CD4-positive, CD25-positive, alpha-beta regulatory T cell (primary cell): ENCODE measurements at regions not wholly inside any gene's neighbourhood (a gene's known extent, or its start where the extent isn't known, plus 50 kb on each side); places are given as distances from the start of the nearest gene placed in this dataset.

Source experiments
- ATAC-seq, 2 donors: fragments of 150-1000 bp; cut with Tn5 transposase; one replicate each; pipeline ENCODE4 v1.10.0; 2021; ENCODE audit warnings: low read depth in 2 of 2, moderate number of reproducible peaks in 2 of 2, moderate library complexity in 1 of 2
- DNase-seq, 3 donors: peaks; one replicate each; pipeline versions ENCODE4 v3.0.0 to v3.0.0-alpha.2; 2012 to 2022; ENCODE audit warnings: mixed read lengths in 1 of 3
- H3K27ac ChIP-seq: one replicate; pipeline ENCODE4 v1.7.0; 2013; ENCODE audit warnings: mild to moderate bottlenecking, low read length; ENCODE audit not compliant: insufficient read depth, poor library complexity, severe bottlenecking
- H3K27me3 ChIP-seq: one replicate; pipeline ENCODE4 v1.7.0; 2013; ENCODE audit warnings: low read length; ENCODE audit not compliant: control insufficient read depth, insufficient read depth
- H3K36me3 ChIP-seq: one replicate; pipeline ENCODE4 v1.7.0; 2013; ENCODE audit warnings: mild to moderate bottlenecking, low read length, moderate library complexity; ENCODE audit not compliant: control insufficient read depth, insufficient read depth
- H3K4me1 ChIP-seq: 2 replicates; pipeline ENCODE4 v1.7.0; 2013; ENCODE audit warnings: mild to moderate bottlenecking, low read length; ENCODE audit not compliant: insufficient read depth, control insufficient read depth, poor library complexity, severe bottlenecking
- H3K4me3 ChIP-seq: one replicate; pipeline ENCODE4 v1.7.0; 2013; ENCODE audit warnings: low read depth, mild to moderate bottlenecking, low read length, moderate library complexity
- H3K9me3 ChIP-seq, 2 experiments: 1 replicate in 1 of 2; 2 replicates in 1 of 2; pipeline ENCODE4 v1.7.0; 2013; ENCODE audit warnings: low read length in 2 of 2, mild to moderate bottlenecking in 1 of 2, moderate library complexity in 1 of 2; ENCODE audit not compliant: control insufficient read depth in 2 of 2
- H3K27ac Mint-ChIP-seq, 3 donors: one replicate each; pipeline ENCODE4 v1.8.0; 2020 to 2022; ENCODE audit warnings: mild to moderate bottlenecking in 3 of 3, mixed read lengths in 3 of 3, moderate library complexity in 2 of 3
- H3K27me3 Mint-ChIP-seq: one replicate; pipeline ENCODE4 v1.8.0; 2022; ENCODE audit warnings: mild to moderate bottlenecking, mixed read lengths
- H3K36me3 Mint-ChIP-seq: one replicate; pipeline ENCODE4 v1.8.0; 2020; ENCODE audit warnings: mixed read lengths
- H3K4me1 Mint-ChIP-seq, 4 donors: one replicate each; pipeline ENCODE4 v1.8.0; 2020 to 2022; ENCODE audit warnings: mixed read lengths in 4 of 4, mild to moderate bottlenecking in 1 of 4
- H3K4me3 Mint-ChIP-seq, 4 donors: one replicate each; pipeline ENCODE4 v1.8.0; 2020 to 2022; ENCODE audit warnings: mild to moderate bottlenecking in 4 of 4, mixed read lengths in 4 of 4, moderate library complexity in 3 of 4
- H3K9me3 Mint-ChIP-seq, 7 donors: one replicate each; pipeline ENCODE4 v1.8.0; 2020 to 2022; ENCODE audit warnings: mixed read lengths in 7 of 7, mild to moderate bottlenecking in 3 of 7, moderate library complexity in 2 of 7

DNA sequence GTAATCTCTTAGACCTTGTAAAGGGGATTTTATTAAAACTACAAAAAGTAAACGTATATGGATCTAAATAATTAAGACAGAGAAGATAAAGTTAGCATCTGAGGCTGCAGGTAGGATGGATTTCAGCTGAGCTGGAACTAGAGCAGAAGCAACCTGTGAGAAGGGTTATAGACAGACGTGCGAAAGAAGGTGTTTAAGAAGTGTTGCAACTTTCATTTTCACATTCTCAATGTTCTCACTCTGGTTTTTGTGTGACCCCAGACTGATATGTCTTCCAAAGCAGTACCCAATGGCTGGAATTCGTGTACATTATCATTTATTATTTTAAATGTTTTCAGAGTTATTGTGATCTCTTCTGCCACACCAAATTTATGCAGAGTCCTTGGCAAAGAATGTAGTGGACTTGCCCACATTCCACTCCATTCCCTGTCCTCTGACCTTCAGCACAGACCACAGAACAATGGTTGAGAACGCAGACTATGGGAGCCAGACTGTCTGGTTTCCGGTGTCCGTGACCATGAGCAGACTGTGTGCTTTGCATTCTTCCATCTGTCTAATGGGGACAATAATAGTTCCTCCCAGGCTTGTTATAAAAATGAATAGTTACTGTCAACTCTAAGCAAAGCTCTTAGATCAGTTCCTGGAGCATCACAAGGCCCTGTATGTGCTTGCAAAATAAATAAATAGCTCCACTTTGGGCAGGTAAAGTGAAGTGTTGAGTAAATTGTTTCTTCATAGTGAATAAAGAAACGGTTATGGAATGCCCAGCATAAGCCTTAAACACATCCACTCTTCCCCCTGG is 140.6 kb upstream of the SAMSN1 start:
- DNase-seq = peak in 1 of 3 donors; percentile 75
- Mint-ChIP-seq H3K4me1 (peaks cover 36 to 81% (median 61%) of the 10 kb centered on the region in 4 donors), H3K27ac (peak overlapping the region; percentile 84 to 94 (median 85)), H3K9me3 (peaks cover 0 to 8% (median 3%) of the 10 kb centered on the region in 7 donors), H3K36me3 (peaks cover 4% of the 10 kb centered on the region), H3K4me3 (peak overlapping the region; percentile 61 to 80 (median 71)), H3K27me3 (peaks cover 4% of the 10 kb centered on the region)
- no peaks in the 10 kb centered on the region for H3K9me3 ChIP-seq
- no peaks in the 10 kb centered on the region for H3K36me3 ChIP-seq
- H3K4me1 ChIP-seq = peaks cover 31% of the 10 kb centered on the region
- ATAC-seq = peak; percentile 36 to 52
- H3K4me3 ChIP-seq = peak overlapping the region; percentile 61
- H3K27me3 ChIP-seq = no peaks in the 10 kb centered on the region
- peak overlapping the region; percentile 41 for H3K27ac ChIP-seq

DNA sequence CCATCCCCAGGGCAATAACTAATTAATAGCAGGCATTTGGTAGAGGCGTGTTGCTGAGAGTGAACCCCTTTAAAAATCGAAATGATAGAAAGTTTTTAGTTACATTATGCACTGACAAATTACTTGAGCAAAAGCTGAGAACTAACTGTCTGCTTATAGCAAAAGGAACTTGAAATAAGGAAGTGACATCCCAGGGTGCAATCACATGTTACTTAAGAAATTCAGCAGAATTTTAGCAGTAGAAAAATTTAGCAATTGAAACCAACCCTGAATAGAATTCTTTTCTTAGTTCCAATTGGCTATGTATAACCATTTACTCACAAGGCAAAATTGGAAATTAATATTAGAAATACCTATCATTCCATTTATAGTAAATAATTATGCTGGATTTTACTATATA is 139.5 kb upstream of the SAMSN1 start:
- Mint-ChIP-seq H3K36me3 (peaks cover 4% of the 10 kb centered on the region), H3K9me3 (peaks cover 0 to 8% (median 0%) of the 10 kb centered on the region in 7 donors), H3K27ac (peak overlapping the region in 1 of 3 donors; percentile 47), H3K27me3 (peaks cover 4% of the 10 kb centered on the region), H3K4me3 (peak overlapping the region in 1 of 4 donors; percentile 79), H3K4me1 (peaks cover 32 to 73% (median 54%) of the 10 kb centered on the region in 4 donors)
- Histone ChIP-seq H3K4me3 (no peak overlapping the region), H3K4me1 (peaks cover 20% of the 10 kb centered on the region), H3K27ac (no peak overlapping the region), H3K27me3 (no peaks in the 10 kb centered on the region), H3K36me3 (no peaks in the 10 kb centered on the region), H3K9me3 (no peaks in the 10 kb centered on the region)
- no peak for ATAC-seq
- DNase-seq = peak in 1 of 3 donors; percentile 45

DNA sequence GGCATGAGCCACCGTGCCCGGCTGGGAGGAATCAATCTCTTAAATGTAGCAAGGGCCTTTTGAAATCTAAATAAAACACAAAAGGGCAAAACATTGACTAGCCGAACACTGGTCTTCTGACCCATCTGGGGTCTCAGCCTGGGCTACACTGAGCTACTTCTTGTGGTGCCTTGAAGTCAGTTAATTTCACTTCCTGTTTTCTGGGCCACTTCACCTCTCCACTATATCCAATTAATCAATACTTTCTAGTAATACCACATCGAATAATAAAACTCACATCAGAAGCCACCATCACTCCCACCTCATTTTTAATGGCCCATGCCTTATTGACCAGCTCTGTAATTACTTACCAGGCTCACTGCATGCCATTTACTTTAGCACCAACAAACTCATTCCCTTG is 138.0 kb upstream of the SAMSN1 start:
- H3K27ac Mint-ChIP-seq = peak overlapping the region in 2 of 3 donors; percentile 42 to 72
- Histone ChIP-seq H3K27me3 (no peaks in the 10 kb centered on the region), H3K9me3 (no peaks in the 10 kb centered on the region), H3K36me3 (no peaks in the 10 kb centered on the region), H3K4me3 (no peak overlapping the region), H3K27ac (no peak overlapping the region), H3K4me1 (peaks cover 20% of the 10 kb centered on the region)
- no peak for ATAC-seq
- DNase-seq = no peak
- H3K36me3 Mint-ChIP-seq = no peaks in the 10 kb centered on the region
- H3K27me3 Mint-ChIP-seq = peaks cover 4% of the 10 kb centered on the region
- H3K9me3 Mint-ChIP-seq = peaks cover 0 to 4% (median 0%) of the 10 kb centered on the region in 7 donors
- peak overlapping the region in 2 of 4 donors; percentile 3 to 30 for H3K4me3 Mint-ChIP-seq
- H3K4me1 Mint-ChIP-seq = peaks cover 36 to 73% (median 50%) of the 10 kb centered on the region in 4 donors

DNA sequence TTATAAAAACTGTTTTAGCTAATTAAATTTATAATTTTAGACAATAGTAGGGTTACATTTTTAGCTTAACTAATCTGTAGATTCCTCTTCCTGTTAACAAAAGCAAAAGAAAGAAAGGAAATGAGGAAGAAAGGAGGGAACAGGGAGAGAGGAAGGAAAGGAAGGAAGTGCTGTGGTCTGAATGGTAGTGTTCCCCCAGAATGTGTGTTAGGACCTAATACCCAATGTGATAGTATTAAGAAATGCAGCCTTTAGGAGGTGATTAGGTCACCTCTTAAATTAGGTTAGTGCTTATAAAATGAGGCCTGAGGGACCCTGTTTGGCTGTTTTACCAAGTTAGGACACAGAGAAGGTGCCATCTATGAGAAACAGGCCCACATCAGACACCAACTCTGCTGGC is 136.9 kb upstream of the SAMSN1 start:
- Mint-ChIP-seq H3K9me3 (peaks cover 0 to 4% (median 0%) of the 10 kb centered on the region in 7 donors), H3K27me3 (peaks cover 4% of the 10 kb centered on the region), H3K27ac (peak overlapping the region; percentile 28 to 70 (median 42)), H3K4me3 (peak overlapping the region in 1 of 4 donors; percentile 51), H3K36me3 (no peaks in the 10 kb centered on the region), H3K4me1 (peaks cover 31 to 71% (median 44%) of the 10 kb centered on the region in 4 donors)
- no peaks in the 10 kb centered on the region for H3K27me3 ChIP-seq
- H3K4me3 ChIP-seq = no peak overlapping the region
- no peaks in the 10 kb centered on the region for H3K9me3 ChIP-seq
- no peak for ATAC-seq
- no peaks in the 10 kb centered on the region for H3K36me3 ChIP-seq
- DNase-seq = no peak
- peaks cover 20% of the 10 kb centered on the region for H3K4me1 ChIP-seq
- H3K27ac ChIP-seq = no peak overlapping the region

DNA sequence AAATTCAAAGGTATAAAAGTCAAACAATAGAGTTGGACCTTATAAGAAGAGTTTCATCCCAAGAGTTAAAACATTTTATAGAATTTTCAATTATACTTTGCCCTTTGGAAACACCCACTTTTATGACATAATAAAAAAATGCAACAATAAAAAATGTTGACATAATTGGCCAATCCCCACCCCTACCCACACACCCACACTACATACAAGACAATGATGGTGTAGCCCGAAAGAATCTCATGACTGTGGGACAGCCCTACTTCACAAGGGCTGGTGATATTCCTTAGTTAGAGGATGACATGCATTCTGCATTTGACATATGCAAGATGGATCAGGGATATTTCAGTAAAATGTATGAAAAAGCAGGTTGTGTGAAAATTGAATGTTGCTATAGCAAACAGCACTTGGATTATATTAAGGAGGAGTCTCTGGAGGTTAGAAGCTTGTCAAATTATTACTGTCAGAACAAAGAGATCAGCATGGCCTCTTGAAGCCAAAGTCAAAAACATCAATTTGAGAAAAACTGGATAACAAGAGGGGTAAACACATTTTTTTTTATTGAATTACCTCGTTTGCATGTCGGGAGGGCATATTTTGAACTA is 133.0 kb upstream of the SAMSN1 start:
- peak overlapping the region; percentile 43 to 98 (median 97) for H3K27ac Mint-ChIP-seq
- no peaks in the 10 kb centered on the region for H3K36me3 ChIP-seq

DNA sequence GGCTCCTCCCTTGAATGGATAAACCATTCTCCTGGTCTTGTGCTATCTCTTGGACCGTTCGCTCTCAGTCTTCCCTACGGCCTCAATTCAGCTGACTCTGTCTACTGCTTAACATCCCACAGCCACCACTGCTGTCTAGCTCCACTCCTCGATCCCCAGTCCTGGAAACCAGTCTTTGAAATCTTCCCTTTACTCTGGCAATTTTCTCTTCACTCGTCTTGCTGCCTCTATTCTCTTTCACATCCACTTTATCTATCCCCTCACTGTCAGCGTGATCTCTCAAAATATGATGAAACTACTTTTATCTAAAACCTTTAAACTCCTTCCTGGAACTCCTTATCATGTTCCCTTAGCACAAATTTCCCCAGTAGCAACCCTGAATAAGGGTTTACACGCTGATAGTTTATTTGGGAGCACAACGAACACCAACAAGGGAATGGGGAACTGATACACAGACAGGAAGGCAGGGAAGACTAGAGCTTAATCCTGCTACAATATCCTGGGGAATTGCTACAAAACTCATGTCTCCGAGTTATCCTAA is 131.6 kb upstream of the SAMSN1 start:
- Histone ChIP-seq H3K27me3 (no peaks in the 10 kb centered on the region), H3K4me3 (no peak overlapping the region), H3K36me3 (no peaks in the 10 kb centered on the region), H3K4me1 (peaks cover 30% of the 10 kb centered on the region), H3K27ac (peak overlapping the region; percentile 79), H3K9me3 (no peaks in the 10 kb centered on the region)
- H3K4me1 Mint-ChIP-seq = peaks cover 37 to 68% (median 49%) of the 10 kb centered on the region in 4 donors
- DNase-seq (no peak), ATAC-seq (no peak)
- H3K4me3 Mint-ChIP-seq = peak overlapping the region in 3 of 4 donors; percentile 61 to 89 (median 74)
- H3K27me3 Mint-ChIP-seq = no peaks in the 10 kb centered on the region
- H3K9me3 Mint-ChIP-seq = peaks cover 0 to 4% (median 1%) of the 10 kb centered on the region in 7 donors
- peak overlapping the region; percentile 93 to 98 (median 97) for H3K27ac Mint-ChIP-seq
- no peaks in the 10 kb centered on the region for H3K36me3 Mint-ChIP-seq

More for the DNA sequence above, 133.0 kb upstream of the SAMSN1 start:
- H3K27me3 ChIP-seq = no peaks in the 10 kb centered on the region
- Mint-ChIP-seq H3K36me3 (no peaks in the 10 kb centered on the region), H3K4me1 (peaks cover 36 to 72% (median 44%) of the 10 kb centered on the region in 4 donors), H3K9me3 (peaks cover 0 to 4% (median under 1%) of the 10 kb centered on the region in 7 donors), H3K27me3 (no peaks in the 10 kb centered on the region), H3K4me3 (peak overlapping the region in 1 of 4 donors; percentile 58)
- ATAC-seq (no peak), DNase-seq (no peak)
- no peak overlapping the region for H3K4me3 ChIP-seq
- peaks cover 34% of the 10 kb centered on the region for H3K4me1 ChIP-seq
- no peaks in the 10 kb centered on the region for H3K9me3 ChIP-seq
- H3K27ac ChIP-seq = no peak overlapping the region

DNA sequence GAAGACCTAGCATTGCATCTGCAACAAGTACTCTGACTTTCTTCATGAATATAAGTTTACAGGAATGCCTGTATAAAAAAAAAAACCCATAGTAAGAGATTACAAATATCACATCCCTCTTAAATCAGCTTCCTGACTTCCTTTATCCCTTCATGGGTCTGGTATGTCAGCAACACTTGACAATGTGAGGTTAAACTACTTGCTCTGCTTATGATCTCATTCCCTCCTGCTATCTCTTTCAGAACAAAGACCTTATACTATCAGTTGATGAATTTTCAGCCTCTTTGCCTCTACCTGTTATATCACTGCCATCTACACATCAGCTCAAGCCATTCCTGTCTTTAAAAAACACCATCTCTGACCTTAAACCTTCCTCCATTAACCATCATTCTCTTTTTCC is 130.9 kb upstream of the SAMSN1 start:
- H3K9me3 Mint-ChIP-seq = peaks cover 0 to 4% (median 1%) of the 10 kb centered on the region in 7 donors
- no peaks in the 10 kb centered on the region for H3K27me3 Mint-ChIP-seq
- ATAC-seq (no peak), DNase-seq (no peak)
- no peaks in the 10 kb centered on the region for H3K9me3 ChIP-seq
- no peaks in the 10 kb centered on the region for H3K36me3 Mint-ChIP-seq
- peaks cover 30% of the 10 kb centered on the region for H3K4me1 ChIP-seq
- no peaks in the 10 kb centered on the region for H3K36me3 ChIP-seq
- H3K27ac ChIP-seq = peak overlapping the region; percentile 79
- peak overlapping the region; percentile 8 to 79 (median 46) for H3K4me3 Mint-ChIP-seq
- H3K4me1 Mint-ChIP-seq = peaks cover 34 to 70% (median 46%) of the 10 kb centered on the region in 4 donors
- peak overlapping the region; percentile 78 for H3K4me3 ChIP-seq
- H3K27me3 ChIP-seq = no peaks in the 10 kb centered on the region
- H3K27ac Mint-ChIP-seq = peak overlapping the region; percentile 93 to 98 (median 97)
